ENCODE measurements at regions not wholly inside any gene's neighbourhood (a gene's known extent, or its start where the extent isn't known, plus 50 kb on each side); places are given as distances from the start of the nearest gene placed in this dataset.

DNA sequence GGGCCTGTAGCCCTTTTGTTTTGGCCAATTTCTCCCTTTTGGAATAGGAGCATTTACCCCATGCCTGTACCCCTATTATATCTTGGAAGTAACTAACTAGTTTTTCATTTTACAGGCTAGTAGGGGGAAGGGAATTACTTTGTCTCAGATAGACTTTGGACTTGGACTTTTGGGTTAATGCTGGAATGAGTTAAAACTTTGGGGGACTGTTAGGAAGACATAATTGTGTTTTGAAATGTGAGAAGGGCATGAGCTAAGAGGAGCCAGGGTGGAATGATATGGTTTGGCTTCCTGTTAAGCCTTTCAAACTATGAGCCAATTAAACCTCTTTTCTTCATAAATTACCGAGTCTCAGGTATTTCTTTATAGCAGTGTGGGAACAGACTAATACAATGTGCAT, 168.1 kb downstream of the FGF1 start:
- DNase-seq (ENCODE audit: low read depth, low spot score) (no peak), FAIRE-seq (no peak)
- dilution Hi-C loops (cut with MboI; ENCODE audit: extremely low pct_ligation_motif_present, low sequenced_read_pairs) (no loop called here), intact Hi-C loops (cut with micrococcal nuclease) (no loop called here)
- no peak for TF ChIP-seq EZH2 (IDR thresholded peaks at IDR 0.05; ENCODE audit: borderline replicate concordance, low read depth, low read length, severe bottlenecking)
- TF ChIP-seq GATA2 (IDR thresholded peaks at IDR 0.05; ENCODE audit: insufficient read depth, insufficient read length, low read depth, low read length), result no peak
- TF ChIP-seq POLR2A (IDR thresholded peaks at IDR 0.05; ENCODE audit: low read depth, low read length), result no peak
- TF ChIP-seq MAX (IDR thresholded peaks at IDR 0.05; ENCODE audit: insufficient read depth, insufficient read length), result no peak
- TF ChIP-seq FOS (IDR thresholded peaks at IDR 0.05; ENCODE audit: borderline replicate concordance, insufficient read depth, low read length), result no peak
- TF ChIP-seq MYC (IDR thresholded peaks at IDR 0.05; ENCODE audit: low read depth, low read length), result no peak
- TF ChIP-seq JUN (IDR thresholded peaks at IDR 0.05; ENCODE audit: borderline replicate concordance, insufficient read depth, insufficient read length, low read depth), result no peak
- TF ChIP-seq CTCF (IDR thresholded peaks at IDR 0.05; ENCODE audit: extremely low read depth in 1 of 2, insufficient read depth in 1 of 2, low read depth in 1 of 2, low read length in 2 of 2), result no peak
- Histone ChIP-seq H3K9ac (replicated peaks; ENCODE audit: extremely low read depth, insufficient read depth, low read length) (no peak overlapping the region), H3K4me1 (ENCODE audit: control insufficient read depth, extremely low read depth, insufficient read depth, low read length) (peaks cover 25% of the 10 kb centered on the region), H3K9me3 (replicated peaks; ENCODE audit: control insufficient read depth, insufficient read depth, low read length) (no peaks in the 10 kb centered on the region), H3K27ac (ENCODE audit: insufficient read depth, low read depth, low read length) (no peak overlapping the region), H3K4me3 (replicated peaks in 1 of 3; ENCODE audit: insufficient read depth in 1 of 3, low read depth in 1 of 3, low read length in 3 of 3) (no peak overlapping the region), H4K20me1 (replicated peaks; ENCODE audit: control insufficient read depth, extremely low read depth, insufficient read depth, low read length) (no peaks in the 10 kb centered on the region), H3K27me3 (ENCODE audit: control insufficient read depth in 2 of 2, insufficient read depth in 2 of 2, low read length in 2 of 2) (no peaks in the 10 kb centered on the region), H3K36me3 (ENCODE audit: control insufficient read depth in 2 of 2, extremely low read depth in 1 of 2, insufficient read depth in 2 of 2, low read length in 2 of 2) (no peaks in the 10 kb centered on the region), H2AFZ (ENCODE audit: low read depth, low read length) (no peak overlapping the region), H3K79me2 (ENCODE audit: control insufficient read depth, insufficient read depth, low read length) (no peaks in the 10 kb centered on the region), H3K4me2 (ENCODE audit: insufficient read depth, low read length) (no peak overlapping the region), H3K9me1 (replicated peaks; ENCODE audit: control insufficient read depth, extremely low read depth, insufficient read depth, low read length) (no peaks in the 10 kb centered on the region)
- ChIA-PET POLR2A (no interaction called here), CTCF (interaction anchor here (1.7 kb wide), 1 partner anchor 9 kb away, joined by 5 read pairs; no protein-coding TSS in a partner anchor)
- BruUV-seq (replicated peaks), result no TSS peak
